M059J (cell line): ENCODE measurements at regions not wholly inside any gene's neighbourhood (a gene's known extent, or its start where the extent isn't known, plus 50 kb on each side); places are given as distances from the start of the nearest gene placed in this dataset.

Experiments
- DNase-seq: peaks from one replicate; pipeline ENCODE4 v3.0.0-alpha.2; 2012; ENCODE audit warnings: low read depth

GRCh38 chr10:128421371-128422160 lies 295.3 kb upstream of the MKI67 start:
- DNase-seq, result no peak

- no peak for DNase-seq
These were observed 296.0 kb upstream of the MKI67 start for GRCh38 chr10:128422190-128422589.

DNA sequence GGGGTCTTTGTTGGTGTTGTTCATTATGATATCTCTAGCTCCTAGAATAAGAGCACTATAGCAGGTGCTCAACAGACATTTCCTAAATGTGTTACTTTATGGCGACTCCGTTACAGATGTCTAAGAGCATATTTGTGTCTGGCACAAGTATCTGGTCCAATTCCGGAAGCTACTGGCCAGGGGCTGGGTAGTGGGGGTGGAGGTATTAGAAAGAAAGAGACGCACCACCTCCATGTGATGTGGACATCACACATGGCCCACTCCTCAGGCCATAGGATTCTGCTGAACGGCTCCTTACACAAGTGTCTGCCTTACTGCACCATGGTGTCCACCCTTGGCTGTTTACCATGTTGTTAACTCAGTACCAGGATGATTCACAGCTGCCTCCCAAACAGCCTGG lies 296.8 kb upstream of the MKI67 start:
- no peak for DNase-seq

- DNase-seq, result no peak
These were observed 303.1 kb upstream of the MKI67 start for GRCh38 chr10:128429321-128429720.

DNA sequence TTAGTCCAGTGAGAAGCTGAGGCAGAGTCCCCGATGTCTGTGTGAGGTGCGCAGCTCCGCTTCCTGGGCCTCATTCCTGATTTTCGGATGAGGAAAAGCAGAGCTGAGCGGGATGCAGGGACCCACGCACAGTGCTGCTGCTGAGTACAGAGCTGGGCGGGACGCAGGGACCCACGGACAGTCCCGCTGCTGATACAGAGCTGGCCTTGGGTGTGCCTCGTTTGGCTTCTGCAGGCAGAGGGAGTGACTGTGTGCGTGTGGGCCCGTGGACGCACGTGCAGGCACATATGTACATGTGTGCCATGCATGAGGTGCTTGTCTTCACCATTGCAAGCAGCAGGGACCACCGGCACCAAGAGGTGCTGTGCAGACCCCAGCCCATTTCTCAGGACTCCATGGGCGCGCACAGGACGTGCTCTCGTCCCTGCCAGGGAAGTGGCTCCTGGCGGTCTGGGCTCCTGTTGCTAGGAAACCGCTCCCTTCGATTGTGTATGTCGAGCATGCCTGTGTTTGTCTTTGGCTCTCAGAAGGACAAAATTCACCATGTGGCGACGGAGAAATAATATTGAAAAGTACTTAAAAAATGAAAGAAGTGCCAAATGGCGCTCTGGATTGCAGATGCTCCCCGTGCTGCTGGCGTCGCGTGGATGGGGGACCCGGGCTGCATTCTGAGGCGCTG lies 303.8 kb upstream of the MKI67 start:
- DNase-seq, result no peak

GRCh38 chr10:128431083-128431482 lies 304.9 kb upstream of the MKI67 start:
- DNase-seq, result no peak

GRCh38 chr10:128431506-128431905 lies 305.3 kb upstream of the MKI67 start:
- no peak for DNase-seq

DNA sequence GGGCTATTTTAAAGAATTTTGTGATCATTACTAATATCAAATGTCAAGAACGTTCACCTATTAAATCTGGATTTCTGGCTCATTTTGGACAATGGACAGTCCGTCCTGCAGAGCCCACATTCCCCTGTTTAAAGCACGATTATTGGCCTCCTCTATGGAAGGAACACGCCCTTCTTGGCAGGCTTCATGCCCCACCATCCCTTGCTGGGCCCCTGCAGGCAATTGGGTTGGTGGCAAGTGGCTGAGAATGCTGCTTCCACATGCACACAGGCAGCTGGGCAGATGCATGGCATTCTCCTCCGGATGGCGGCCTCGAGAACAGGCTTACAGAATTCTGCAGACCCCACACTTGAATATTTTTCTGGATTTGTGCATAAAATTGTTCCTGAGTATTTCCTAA lies 305.8 kb upstream of the MKI67 start:
- no peak for DNase-seq

DNA sequence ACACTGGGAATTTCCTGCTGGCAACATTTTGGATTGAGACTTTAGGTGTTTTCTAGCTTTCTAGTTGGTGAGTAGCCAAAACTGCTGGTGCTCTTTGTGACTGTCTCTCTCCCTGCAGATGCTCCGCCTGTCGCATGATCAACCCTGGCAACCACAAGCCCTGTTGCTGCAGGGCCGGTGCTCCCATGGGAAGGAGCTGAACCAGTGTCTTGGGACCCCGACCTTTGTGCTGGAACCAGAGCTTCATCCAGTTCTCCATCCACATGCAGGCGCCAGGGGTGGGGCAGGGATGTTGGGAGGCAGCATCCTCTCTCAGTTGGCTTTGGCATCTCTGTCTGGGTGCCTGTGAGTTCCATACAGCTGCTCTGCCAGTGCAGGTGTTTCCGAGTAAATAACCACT lies 306.2 kb upstream of the MKI67 start:
- DNase-seq, result no peak

DNA sequence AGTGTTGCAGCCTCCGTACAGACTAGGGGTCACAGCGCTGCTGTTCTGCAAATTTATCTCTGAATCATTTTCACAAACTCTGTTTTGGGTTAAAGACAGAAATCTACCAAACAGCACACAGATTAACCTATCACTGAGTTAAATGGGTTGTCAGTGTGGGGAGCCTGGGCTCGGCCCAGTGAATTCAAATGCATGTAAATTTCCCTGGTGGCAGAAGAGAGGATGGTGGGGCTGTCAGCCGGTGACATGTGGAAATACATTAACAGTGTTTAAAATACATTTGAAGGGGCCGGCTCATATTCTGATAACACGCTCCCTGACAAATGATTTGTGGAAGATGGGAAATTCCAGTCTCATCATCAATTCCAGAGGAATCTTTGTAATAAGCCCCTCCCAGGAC lies 309.6 kb upstream of the MKI67 start:
- no peak for DNase-seq

DNA sequence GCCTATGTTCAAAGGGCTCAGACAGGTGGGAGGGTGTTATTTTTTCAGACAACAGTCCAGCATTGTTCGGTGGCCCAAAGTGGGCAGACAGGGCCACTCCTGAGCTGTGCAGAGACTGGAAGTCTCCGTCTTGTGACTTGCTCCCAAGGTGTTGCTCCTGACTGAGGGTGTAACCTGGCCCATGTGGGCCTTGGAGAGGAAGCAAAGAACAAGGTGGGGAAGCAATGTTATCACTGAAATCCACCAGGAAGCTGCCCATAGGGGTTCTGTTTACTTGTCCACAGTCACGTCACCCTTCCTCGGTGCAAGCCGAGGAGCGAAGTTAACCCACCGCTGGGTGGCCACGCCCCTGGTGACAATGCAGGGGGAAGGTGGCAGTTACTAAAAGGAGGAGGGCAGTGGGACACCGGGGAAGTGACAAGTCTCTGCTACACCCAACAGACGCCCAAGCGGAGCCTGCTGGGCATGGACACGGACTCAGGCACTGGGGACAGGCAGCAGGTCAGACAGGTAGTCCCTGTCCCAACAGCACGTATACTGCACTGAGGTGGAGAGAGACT lies 311.6 kb upstream of the MKI67 start:
- DNase-seq, result no peak

GRCh38 chr10:128438417-128439063 lies 312.3 kb upstream of the MKI67 start:
- DNase-seq, result no peak

DNA sequence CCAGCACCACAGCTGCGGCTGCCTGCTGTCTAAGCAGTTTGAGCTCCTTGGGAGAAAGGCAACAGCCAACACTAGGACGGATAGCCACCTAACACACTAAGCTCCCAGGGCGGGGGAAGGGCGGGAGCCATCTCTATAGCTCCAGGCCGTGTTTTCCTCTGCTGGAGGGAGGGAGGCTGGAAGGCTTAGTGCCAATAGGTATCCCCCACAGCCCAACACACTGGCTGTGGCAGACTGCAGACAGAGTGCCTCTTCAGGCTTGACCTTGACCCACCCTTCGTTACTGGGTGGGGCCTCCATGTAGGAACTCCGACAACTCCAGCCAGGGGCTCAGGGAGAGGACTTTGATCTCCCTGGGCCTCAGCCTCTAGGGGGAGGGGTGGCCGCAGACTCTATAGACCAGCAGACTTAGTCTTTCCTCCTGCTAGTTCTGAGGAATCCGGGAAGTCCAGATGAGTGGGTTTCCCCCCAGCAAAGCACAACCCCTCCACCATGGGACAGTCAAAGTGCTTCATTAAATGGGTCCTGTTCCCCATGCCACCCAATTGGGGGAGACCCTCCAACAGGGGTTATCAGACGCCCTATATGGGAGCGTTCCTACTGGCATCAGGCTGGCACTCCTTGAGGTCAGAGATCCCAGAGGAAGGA lies 314.4 kb upstream of the MKI67 start:
- DNase-seq, result no peak

GRCh38 chr10:128443925-128444518 lies 317.8 kb upstream of the MKI67 start:
- DNase-seq, result no peak

DNA sequence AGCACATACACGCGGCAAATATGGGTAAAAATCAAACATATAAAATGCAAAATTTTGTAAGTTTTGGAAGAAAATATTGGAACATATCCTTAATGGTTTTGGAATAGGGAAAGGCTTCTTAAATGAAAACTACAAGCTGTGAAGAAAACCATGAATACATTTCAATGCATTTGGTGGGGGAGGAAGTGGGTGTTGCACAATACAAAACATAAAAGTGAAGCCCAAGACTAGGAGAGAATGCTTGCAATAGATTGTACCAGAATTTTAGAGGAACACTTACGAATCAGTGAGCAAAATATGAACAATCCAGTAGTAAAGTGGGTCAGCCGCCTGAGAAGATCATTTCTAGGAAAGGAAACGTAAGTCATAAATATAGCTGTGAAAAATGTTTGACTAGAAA lies 322.6 kb upstream of the MKI67 start:
- DNase-seq, result no peak

GRCh38 chr10:128451879-128452278 lies 325.7 kb upstream of the MKI67 start:
- DNase-seq, result no peak

DNA sequence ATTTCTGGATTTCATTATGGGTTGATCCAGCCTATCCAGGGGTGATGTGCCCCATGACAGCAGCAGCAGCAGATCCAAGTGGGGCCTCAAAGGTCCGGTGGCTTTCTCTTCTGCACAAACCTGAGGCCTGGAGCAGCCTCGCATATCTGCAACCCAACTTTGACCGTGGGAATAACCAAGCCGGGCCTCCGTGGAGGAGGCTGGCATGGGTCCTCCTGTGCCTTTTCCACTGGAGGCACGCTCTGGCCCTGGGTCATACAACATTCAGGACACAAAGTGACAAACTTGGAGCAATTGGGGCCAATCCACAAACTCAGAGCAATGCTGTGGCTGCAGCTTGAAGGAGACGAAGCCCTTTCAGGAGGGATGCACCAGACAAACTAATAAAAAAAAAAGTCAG lies 330.0 kb upstream of the MKI67 start:
- no peak for DNase-seq

GRCh38 chr10:128457136-128457535 lies 330.9 kb upstream of the MKI67 start:
- DNase-seq, result no peak

DNA sequence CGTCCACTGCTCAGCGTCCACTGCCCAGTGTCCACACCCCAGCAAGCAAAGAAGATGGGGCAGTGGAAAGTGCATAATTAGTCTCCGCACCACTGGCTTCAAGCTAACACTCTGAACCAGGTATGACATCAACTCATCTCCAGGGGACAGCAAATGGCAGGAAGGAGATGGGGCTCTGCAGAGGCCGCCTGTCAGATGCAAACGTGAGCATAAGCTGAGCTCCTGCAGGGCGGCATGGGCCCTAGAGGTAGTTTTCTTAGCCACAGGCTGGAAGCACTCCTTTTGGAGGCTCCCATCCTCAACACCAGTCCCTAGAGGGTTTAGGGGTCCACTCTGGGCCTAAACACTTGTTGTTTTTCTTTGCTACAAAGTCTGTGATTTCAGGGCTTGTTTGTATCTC lies 335.8 kb upstream of the MKI67 start:
- no peak for DNase-seq

- DNase-seq, result no peak
These were observed 336.6 kb upstream of the MKI67 start for GRCh38 chr10:128462844-128463243.

- DNase-seq, result peak; percentile 39
These were observed 338.0 kb upstream of the MKI67 start for GRCh38 chr10:128463991-128464760.
